ENCODE measurements at regions not wholly inside any gene's neighbourhood (a gene's known extent, or its start where the extent isn't known, plus 50 kb on each side); places are given as distances from the start of the nearest gene placed in this dataset.

DNA sequence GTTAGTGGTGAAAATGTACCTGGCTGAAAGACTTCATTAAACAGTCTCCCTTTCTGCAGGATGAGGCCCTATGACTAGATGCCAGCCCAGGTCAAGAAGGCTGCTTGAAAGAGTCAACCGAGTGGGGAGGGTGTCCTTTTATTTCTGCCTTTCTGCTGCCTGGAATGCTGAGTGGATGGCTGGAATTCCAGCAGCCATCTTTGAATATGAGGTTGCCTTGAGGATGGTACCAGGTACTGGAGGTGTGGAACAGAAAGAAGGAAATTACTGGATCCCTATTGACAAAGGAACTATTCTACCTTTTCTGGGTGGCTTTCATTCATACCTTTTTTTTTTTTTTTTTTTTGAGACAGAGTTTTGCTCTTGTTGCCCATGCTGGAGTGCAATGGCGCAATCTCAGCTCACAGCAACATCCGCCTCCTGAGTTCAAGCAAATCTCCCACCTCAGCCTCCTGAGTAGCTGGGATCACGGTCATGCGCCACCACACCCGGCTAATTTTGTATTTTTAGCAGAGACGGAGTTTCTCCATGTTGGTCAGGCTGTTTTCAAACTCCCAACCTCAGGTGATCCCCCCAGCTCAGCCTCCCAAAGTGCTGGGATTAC, 89.5 kb upstream of the SLC22A11 start:
- TF ChIP-seq, protein P1, sequence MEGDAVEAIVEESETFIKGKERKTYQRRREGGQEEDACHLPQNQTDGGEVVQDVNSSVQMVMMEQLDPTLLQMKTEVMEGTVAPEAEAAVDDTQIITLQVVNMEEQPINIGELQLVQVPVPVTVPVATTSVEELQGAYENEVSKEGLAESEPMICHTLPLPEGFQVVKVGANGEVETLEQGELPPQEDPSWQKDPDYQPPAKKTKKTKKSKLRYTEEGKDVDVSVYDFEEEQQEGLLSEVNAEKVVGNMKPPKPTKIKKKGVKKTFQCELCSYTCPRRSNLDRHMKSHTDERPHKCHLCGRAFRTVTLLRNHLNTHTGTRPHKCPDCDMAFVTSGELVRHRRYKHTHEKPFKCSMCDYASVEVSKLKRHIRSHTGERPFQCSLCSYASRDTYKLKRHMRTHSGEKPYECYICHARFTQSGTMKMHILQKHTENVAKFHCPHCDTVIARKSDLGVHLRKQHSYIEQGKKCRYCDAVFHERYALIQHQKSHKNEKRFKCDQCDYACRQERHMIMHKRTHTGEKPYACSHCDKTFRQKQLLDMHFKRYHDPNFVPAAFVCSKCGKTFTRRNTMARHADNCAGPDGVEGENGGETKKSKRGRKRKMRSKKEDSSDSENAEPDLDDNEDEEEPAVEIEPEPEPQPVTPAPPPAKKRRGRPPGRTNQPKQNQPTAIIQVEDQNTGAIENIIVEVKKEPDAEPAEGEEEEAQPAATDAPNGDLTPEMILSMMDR (IDR thresholded peaks at IDR 0.05), result no peak
- no peak for TF ChIP-seq POLR2A (IDR thresholded peaks at IDR 0.05)

All from testis (tissue), 2 donors.